OCI-LY3 (cell line): ENCODE measurements at regions not wholly inside any gene's neighbourhood (a gene's known extent, or its start where the extent isn't known, plus 50 kb on each side); places are given as distances from the start of the nearest gene placed in this dataset.

Experiments
- H2AFZ ChIP-seq: fragments of 200-600, 300-600 bp; shearing (Covaris generic); 2 replicates; pipeline ENCODE4 v1.6.0; 2014; ENCODE audit warnings: antibody characterized with exemption, low read depth, low read length
- H3K27ac ChIP-seq: fragments of 200-600, 300-600 bp; sonication (generic); 2 replicates; pipeline ENCODE4 v1.5.1; 2014; ENCODE audit warnings: mild to moderate bottlenecking, low read length, moderate library complexity, mixed read lengths
- H3K27me3 ChIP-seq: fragments of 200-600, 300-600 bp; sonication (generic); 2 replicates; pipeline ENCODE4 v1.6.1; 2014; ENCODE audit warnings: low read depth, low read length, mixed read lengths
- H3K36me3 ChIP-seq: fragments of 200-600, 300-600 bp; sonication (generic); replicated peaks from 2 replicates; pipeline ENCODE3; 2014; ENCODE audit warnings: low read depth, low read length, mixed read lengths
- H3K4me1 ChIP-seq: fragments of 300-600, 200-600 bp; sonication (generic); 2 replicates; pipeline ENCODE4 v1.6.1; 2014; ENCODE audit warnings: low read length, mixed read lengths
- H3K4me2 ChIP-seq: fragments of 200-600, 300-600 bp; sonication (generic); 2 replicates; pipeline ENCODE4 v1.6.1; 2014; ENCODE audit warnings: low read length, mixed read lengths
- H3K4me3 ChIP-seq: fragments of 300-600, 200-600 bp; sonication (generic); 2 replicates; pipeline ENCODE4 v1.5.1; 2014; ENCODE audit warnings: antibody characterized with exemption, mild to moderate bottlenecking, low read length, moderate library complexity
- H3K79me2 ChIP-seq: fragments of 300-600, 200-600 bp; shearing (Covaris generic); 2 replicates; pipeline ENCODE4 v1.6.1; 2014; ENCODE audit warnings: mild to moderate bottlenecking, low read length, mixed read lengths
- H3K9ac ChIP-seq: fragments of 300-600, 200-600 bp; shearing (Covaris generic); 2 replicates; pipeline ENCODE4 v1.6.0; 2014; ENCODE audit warnings: mild to moderate bottlenecking, low read length, moderate library complexity
- H3K9me3 ChIP-seq: fragments of 200-600, 300-600 bp; shearing (Covaris generic); 2 replicates; pipeline ENCODE4 v1.6.1; 2014; ENCODE audit warnings: low read length, mixed read lengths; ENCODE audit not compliant: insufficient read depth
- H4K20me1 ChIP-seq: fragments of 200-600, 300-600 bp; sonication (generic); 2 replicates; pipeline ENCODE4 v1.6.1; 2016; ENCODE audit warnings: low read length, mixed read lengths; ENCODE audit not compliant: insufficient read depth
- CTCF ChIP-seq: fragments of 200-600, 300-600 bp; sonication (generic); IDR thresholded peaks from 2 replicates; pipeline ENCODE4 v1.5.1; 2014; ENCODE audit warnings: antibody characterized with exemption, low read length, low read depth
- EZH2phosphoT487 ChIP-seq: fragments of 200-600 bp; shearing (Covaris generic); IDR thresholded peaks from 2 replicates; pipeline ENCODE4 v1.6.1; 2018; ENCODE audit warnings: antibody characterized with exemption, mixed run types, low read depth

GRCh38 chr4:43331226-43332051, 438.9 kb downstream of the GRXCR1 start:
- H4K20me1 ChIP-seq, result no peaks in the 10 kb centered on the region
- no peak overlapping the region for H3K9ac ChIP-seq
- H3K27me3 ChIP-seq, result no peaks in the 10 kb centered on the region
- no peak overlapping the region for H3K27ac ChIP-seq
- H3K4me2 ChIP-seq, result no peak overlapping the region
- no peaks in the 10 kb centered on the region for H3K9me3 ChIP-seq
- H3K4me1 ChIP-seq, result no peaks in the 10 kb centered on the region
- TF ChIP-seq CTCF (no peak), EZH2phosphoT487 (no peak)
- no peak overlapping the region for H3K4me3 ChIP-seq
- no peaks in the 10 kb centered on the region for H3K79me2 ChIP-seq
- H2AFZ ChIP-seq, result no peak overlapping the region
- no peaks in the 10 kb centered on the region for H3K36me3 ChIP-seq

- H3K27ac ChIP-seq, result no peak overlapping the region
- no peaks in the 10 kb centered on the region for H3K9me3 ChIP-seq
- H3K9ac ChIP-seq, result no peak overlapping the region
- no peaks in the 10 kb centered on the region for H3K79me2 ChIP-seq
- no peak overlapping the region for H3K4me2 ChIP-seq
- H3K4me1 ChIP-seq, result no peaks in the 10 kb centered on the region
- no peak overlapping the region for H2AFZ ChIP-seq
- TF ChIP-seq EZH2phosphoT487, result no peak
- no peak for TF ChIP-seq CTCF
- no peaks in the 10 kb centered on the region for H3K36me3 ChIP-seq
- no peaks in the 10 kb centered on the region for H4K20me1 ChIP-seq
- H3K4me3 ChIP-seq, result no peak overlapping the region
- H3K27me3 ChIP-seq, result no peaks in the 10 kb centered on the region
Measured at GRCh38 chr4:43332052-43332425, 439.5 kb downstream of the GRXCR1 start.

GRCh38 chr4:43337707-43338106, 445.2 kb downstream of the GRXCR1 start:
- no peak overlapping the region for H2AFZ ChIP-seq
- no peaks in the 10 kb centered on the region for H3K9me3 ChIP-seq
- H3K27ac ChIP-seq, result no peak overlapping the region
- no peaks in the 10 kb centered on the region for H3K79me2 ChIP-seq
- H4K20me1 ChIP-seq, result no peaks in the 10 kb centered on the region
- H3K4me2 ChIP-seq, result no peak overlapping the region
- H3K9ac ChIP-seq, result no peak overlapping the region
- TF ChIP-seq EZH2phosphoT487 (no peak), CTCF (no peak)
- no peaks in the 10 kb centered on the region for H3K27me3 ChIP-seq
- no peaks in the 10 kb centered on the region for H3K4me1 ChIP-seq
- no peak overlapping the region for H3K4me3 ChIP-seq
- H3K36me3 ChIP-seq, result no peaks in the 10 kb centered on the region

GRCh38 chr4:43339435-43339834, 446.9 kb downstream of the GRXCR1 start:
- no peak overlapping the region for H3K4me2 ChIP-seq
- no peak overlapping the region for H2AFZ ChIP-seq
- TF ChIP-seq CTCF (no peak), EZH2phosphoT487 (no peak)

More at GRCh38 chr4:43339435-43339834, 446.9 kb downstream of the GRXCR1 start:
- no peak overlapping the region for H3K4me3 ChIP-seq
- H3K79me2 ChIP-seq, result no peaks in the 10 kb centered on the region
- no peaks in the 10 kb centered on the region for H3K27me3 ChIP-seq
- no peaks in the 10 kb centered on the region for H3K4me1 ChIP-seq
- H3K36me3 ChIP-seq, result no peaks in the 10 kb centered on the region
- H3K27ac ChIP-seq, result no peak overlapping the region
- H4K20me1 ChIP-seq, result no peaks in the 10 kb centered on the region
- H3K9me3 ChIP-seq, result no peaks in the 10 kb centered on the region
- no peak overlapping the region for H3K9ac ChIP-seq
